ENCODE measurements at regions not wholly inside any gene's neighbourhood (a gene's known extent, or its start where the extent isn't known, plus 50 kb on each side); places are given as distances from the start of the nearest gene placed in this dataset.
"Not testable (repeated sequence)": the region's sequence is repeated elsewhere in the genome, so short reads cannot be mapped to it uniquely, and the experiment has no call there.

DNA sequence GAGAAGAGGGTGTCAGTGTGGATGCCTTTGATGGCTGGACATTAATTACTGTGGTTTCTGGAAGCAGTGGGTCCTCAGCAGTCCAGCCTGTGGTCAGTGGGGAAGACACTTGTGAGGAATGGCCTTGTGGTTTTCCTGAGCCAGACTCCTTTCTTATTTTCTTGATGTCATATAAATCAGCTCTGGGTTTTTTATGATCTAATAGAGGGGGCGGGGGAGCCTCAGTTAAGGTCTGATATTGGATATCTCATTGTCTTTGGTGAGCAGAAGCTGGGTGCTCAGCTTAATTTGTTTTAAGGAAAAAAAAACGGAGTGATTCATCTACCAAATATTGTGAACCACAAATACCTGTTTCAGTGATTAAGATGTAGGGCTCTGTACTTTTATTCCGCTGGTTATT, 62.1 kb downstream of the OTOR start:
- H3K4me3 ChIP-seq (ENCODE audit: low read depth, low read length), result no peak overlapping the region
- TF ChIP-seq, protein P1, sequence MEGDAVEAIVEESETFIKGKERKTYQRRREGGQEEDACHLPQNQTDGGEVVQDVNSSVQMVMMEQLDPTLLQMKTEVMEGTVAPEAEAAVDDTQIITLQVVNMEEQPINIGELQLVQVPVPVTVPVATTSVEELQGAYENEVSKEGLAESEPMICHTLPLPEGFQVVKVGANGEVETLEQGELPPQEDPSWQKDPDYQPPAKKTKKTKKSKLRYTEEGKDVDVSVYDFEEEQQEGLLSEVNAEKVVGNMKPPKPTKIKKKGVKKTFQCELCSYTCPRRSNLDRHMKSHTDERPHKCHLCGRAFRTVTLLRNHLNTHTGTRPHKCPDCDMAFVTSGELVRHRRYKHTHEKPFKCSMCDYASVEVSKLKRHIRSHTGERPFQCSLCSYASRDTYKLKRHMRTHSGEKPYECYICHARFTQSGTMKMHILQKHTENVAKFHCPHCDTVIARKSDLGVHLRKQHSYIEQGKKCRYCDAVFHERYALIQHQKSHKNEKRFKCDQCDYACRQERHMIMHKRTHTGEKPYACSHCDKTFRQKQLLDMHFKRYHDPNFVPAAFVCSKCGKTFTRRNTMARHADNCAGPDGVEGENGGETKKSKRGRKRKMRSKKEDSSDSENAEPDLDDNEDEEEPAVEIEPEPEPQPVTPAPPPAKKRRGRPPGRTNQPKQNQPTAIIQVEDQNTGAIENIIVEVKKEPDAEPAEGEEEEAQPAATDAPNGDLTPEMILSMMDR (IDR thresholded peaks at IDR 0.05; ENCODE audit: borderline replicate concordance, insufficient read depth, low read depth, low read length), result no peak

DNA sequence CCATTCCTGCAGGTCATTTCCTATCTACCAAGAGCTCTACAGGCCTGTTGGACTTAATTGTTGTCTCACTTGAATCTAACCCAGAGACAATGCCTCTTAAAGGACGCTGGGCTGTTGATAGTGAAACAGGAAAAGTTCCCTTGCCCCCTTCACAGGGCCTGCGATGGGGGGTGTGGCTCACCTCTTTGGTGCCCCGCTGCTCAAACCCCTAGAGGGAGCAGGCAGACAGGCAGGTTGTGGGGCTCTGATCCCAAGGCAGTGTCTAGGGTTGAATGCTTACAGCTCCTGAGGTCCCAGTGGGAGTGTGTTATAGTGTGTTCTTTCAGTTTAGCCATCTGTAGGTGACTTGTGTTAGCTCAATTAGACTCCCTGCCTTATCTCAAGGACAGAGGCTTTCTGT, 68.0 kb downstream of the OTOR start:
- no peak overlapping the region for H3K4me3 ChIP-seq (ENCODE audit: low read depth, low read length)
- TF ChIP-seq, protein P1 (IDR thresholded peaks at IDR 0.05; ENCODE audit: borderline replicate concordance, insufficient read depth, low read depth, low read length), result no peak

DNA sequence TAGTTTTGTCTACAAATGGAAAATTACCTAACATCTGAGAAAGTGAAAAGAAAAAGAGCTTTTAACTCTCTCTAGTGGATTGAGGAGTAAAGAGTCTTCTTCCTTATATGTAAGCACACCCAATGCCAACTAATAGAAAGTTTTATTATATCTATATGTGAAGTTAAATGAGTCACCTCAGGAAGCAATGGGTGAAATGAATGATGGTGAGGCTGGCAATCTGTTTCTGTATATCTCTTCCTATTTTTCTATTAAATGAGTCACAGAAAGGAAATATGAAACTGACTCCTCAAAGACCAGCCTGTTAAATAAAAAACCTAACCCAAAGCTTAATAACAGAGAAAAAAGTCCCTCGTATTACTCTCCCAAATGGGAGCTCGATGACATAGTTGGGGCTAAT, 71.3 kb downstream of the OTOR start:
- no peak overlapping the region for H3K4me3 ChIP-seq (ENCODE audit: low read depth, low read length)
- TF ChIP-seq, protein P1 (IDR thresholded peaks at IDR 0.05; ENCODE audit: borderline replicate concordance, insufficient read depth, low read depth, low read length), result no peak

DNA sequence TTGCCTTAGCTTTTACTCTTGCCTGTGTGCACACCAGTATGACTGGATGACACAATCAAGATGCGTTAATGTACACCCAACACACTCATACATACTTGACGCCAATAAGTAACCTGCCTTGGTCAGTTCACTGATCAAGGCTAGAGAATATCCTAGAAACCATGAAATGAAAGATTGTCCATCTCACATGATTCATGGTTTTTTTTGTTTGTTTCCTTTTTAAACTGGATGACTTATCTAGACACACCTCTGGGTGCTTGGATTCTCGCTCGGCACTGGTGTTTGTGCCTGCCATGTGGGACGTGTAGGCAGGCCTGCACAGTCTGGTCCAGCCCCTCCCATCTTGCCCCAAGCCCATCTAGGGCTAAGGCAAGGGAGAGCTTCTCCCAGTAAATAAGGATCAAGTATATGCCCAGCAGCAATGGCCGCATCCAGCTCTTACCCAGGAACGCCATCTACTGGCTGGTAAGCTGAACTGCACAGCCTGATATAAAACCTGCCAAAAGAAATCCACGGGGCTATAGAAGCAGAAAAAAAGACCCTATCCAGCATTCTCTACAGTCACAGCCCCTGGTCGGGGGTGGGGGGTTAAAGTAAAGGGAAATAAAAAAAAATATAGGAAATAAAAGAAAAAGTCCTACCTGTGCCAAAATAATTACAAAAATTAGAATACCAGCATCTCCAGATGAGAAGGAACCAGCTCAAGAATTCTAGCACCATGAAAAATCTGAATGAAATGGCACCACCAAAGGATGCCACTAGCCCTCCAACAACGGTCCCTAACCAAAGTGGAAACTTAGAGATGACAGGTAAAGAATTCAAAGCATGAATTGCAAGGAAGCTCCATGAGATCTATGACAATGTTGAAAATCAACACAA, 73.3 kb downstream of the OTOR start:
- TF ChIP-seq, protein P1 (IDR thresholded peaks at IDR 0.05; ENCODE audit: borderline replicate concordance, insufficient read depth, low read depth, low read length), result peak; percentile 89
- no peak overlapping the region for H3K4me3 ChIP-seq (ENCODE audit: low read depth, low read length)

DNA sequence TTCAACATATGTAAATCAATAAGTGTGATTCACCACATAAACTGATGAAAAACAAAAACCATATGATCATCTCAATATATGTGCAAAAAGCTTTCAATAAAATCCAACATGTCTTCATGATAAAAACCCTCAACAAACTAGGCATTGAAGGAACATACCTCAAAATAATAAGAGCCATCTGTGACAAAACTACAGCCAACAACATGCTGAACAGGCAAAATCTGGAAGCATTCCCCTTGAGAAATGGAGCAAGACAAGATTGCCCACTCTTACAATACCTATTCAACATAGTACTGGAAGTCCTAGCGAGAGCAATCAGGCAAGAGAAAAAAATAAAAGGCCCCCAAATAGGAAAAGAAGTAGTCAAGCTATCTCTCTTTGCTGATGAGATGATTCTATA, 76.5 kb downstream of the OTOR start:
- TF ChIP-seq, protein P1 (IDR thresholded peaks at IDR 0.05; ENCODE audit: borderline replicate concordance, insufficient read depth, low read depth, low read length), result no peak

DNA sequence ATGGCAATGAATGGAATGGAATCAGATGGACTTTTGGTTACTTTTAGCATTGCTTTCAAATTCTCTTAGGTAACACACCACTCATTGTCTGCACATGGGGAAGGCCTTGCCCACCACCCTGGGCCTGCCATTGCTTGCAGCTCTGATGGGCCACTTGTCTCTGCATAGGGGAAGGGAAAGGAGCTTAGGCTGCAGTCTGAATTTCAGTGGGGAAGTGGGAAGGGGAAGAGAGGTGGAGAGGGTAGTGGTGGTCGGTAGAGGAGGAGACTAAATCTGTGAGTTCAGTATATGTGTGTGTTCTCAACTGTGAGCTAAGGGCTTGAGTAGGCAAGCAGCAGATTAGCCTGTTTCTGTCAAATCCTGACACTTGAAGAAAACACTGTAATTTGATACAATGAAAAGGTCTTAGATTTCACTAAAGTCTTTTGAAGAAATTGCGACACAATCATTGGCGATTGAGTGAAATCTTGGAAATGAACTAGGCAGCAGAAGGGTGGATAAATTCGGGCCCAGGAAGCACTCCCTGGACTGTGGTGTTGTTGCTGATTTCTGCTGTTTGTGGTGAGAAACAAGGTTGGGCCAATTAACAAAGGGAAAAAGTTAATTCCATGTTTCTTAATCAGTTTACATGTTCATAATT, 80.6 kb downstream of the OTOR start:
- TF ChIP-seq, protein P1 (IDR thresholded peaks at IDR 0.05; ENCODE audit: borderline replicate concordance, insufficient read depth, low read depth, low read length), result no peak
- no peak overlapping the region for H3K4me3 ChIP-seq (ENCODE audit: low read depth, low read length)

More for the DNA sequence above, 76.5 kb downstream of the OTOR start:
- no peak overlapping the region for H3K4me3 ChIP-seq (ENCODE audit: low read depth, low read length)

DNA sequence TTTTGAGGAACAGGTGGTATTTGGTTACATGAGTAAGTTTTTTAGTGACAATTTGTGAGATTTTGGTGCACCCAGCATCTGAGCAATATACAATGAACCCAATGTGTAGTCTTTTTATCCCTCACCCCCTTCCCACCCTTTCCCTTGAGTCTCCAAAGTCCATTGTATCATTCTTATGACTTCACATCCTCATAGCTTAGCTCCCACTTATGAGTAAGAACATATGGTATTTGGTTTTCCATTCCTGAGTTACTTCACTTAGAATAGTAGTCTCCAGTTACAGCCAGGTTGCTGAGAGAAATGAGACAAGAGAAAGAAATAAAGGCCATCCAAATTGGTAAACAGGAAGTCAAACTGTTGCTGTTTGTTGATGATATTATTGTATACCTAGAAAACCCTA, 87.5 kb downstream of the OTOR start:
- not testable (repeated sequence) for H3K4me3 ChIP-seq (ENCODE audit: low read depth, low read length)
